ENCODE measurements at regions not wholly inside any gene's neighbourhood (a gene's known extent, or its start where the extent isn't known, plus 50 kb on each side); places are given as distances from the start of the nearest gene placed in this dataset.

DNA sequence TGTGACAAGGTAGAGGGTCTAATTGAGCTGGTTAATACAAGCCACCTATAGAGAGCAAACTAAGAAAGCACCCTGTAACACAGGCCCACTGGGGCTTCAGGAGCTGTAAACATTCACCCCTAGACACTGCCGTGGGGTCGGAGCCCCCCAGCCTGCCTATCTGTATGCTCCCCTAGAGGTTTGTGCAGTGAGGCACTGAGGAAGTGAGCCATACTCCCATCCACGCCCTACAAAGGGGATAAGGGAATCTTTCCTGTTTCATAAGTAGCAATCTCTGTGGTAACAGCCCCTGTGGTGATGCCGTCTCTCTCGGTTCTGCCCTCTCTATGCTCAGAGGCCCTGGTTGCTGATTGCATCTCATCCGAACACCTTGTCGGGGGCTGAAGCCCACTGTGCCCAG lies 94.2 kb upstream of the GJB6 start:
- no peak for DNase-seq (ENCODE audit: low read depth, low spot score)
- in situ Hi-C loops (cut with MboI) (loop anchor here (5.0 kb wide), 1 partner anchor 51 kb away; no protein-coding TSS in a partner anchor), intact Hi-C loops (cut with micrococcal nuclease; ENCODE audit: unreplicated experiment) (no loop called here)
- ChIA-PET CTCF (no interaction called here), SMC1A (ENCODE audit: uncharacterized antibody, unreplicated experiment) (no interaction called here), POLR2A (no interaction called here), RAD21 (ENCODE audit: unreplicated experiment) (no interaction called here)
- Histone ChIP-seq H3K27ac (ENCODE audit: control insufficient read depth, insufficient read depth) (no peak overlapping the region), H3K36me3 (ENCODE audit: control insufficient read depth in 2 of 2, insufficient read depth in 2 of 2, low read length in 1 of 2) (no peaks in the 10 kb centered on the region), H3K79me2 (ENCODE audit: control insufficient read depth, insufficient read depth, low read length) (no peaks in the 10 kb centered on the region), H3K27me3 (replicated peaks in 1 of 2; ENCODE audit: control insufficient read depth in 2 of 2, insufficient read depth in 2 of 2, low read length in 1 of 2) (no peaks in the 10 kb centered on the region; a peak in 1 of 4 replicates), H3K9ac (ENCODE audit: control insufficient read depth, insufficient read depth, low read length) (no peak overlapping the region), H3K4me2 (ENCODE audit: control insufficient read depth, insufficient read depth) (no peak overlapping the region), H4K20me1 (ENCODE audit: control insufficient read depth, insufficient read depth) (no peaks in the 10 kb centered on the region), H3K4me3 (no peak overlapping the region), H3K9me3 (replicated peaks; ENCODE audit: control insufficient read depth, insufficient read depth, low read length) (no peaks in the 10 kb centered on the region; the same call in 2 of the 3 replicates), H3K4me1 (ENCODE audit: control insufficient read depth, insufficient read depth, low read length) (no peaks in the 10 kb centered on the region), H2AFZ (ENCODE audit: control insufficient read depth, low read depth, low read length) (no peak overlapping the region)
- TF ChIP-seq EP300 (IDR thresholded peaks at IDR 0.05; ENCODE audit: borderline replicate concordance in 1 of 2, control insufficient read depth in 1 of 2, low read depth in 2 of 2, low read length in 2 of 2), result no peak
- 49% methylated on average over 7 of the region's 7 CpGs for WGBS (ENCODE audit: insufficient coverage, insufficient replicate concordance, low lambda C conversion rate, missing lambda C conversion rate)
- BruUV-seq (replicated peaks), result no TSS peak
- ATAC-seq, result no peak
- FAIRE-seq, result no peak

DNA sequence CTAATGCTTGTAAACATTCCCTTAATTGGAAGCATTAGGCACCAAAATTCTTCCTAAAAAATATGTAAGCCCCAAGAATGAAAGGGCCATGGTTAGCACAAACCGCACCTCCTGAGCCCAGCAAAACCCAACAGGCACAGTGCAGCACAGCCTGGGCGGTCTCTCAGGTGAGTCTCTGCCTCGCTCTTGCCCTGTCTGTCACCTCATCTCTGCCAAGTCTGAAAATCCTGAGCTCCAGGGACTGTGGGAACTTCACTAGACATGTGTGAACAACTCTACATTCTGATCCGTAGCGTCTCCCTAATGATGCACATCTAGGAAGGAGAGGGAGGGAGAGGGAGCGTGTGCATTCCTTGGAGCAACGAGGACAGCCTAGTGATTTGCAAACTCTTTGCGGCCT lies 88.8 kb upstream of the GJB6 start:
- WGBS (ENCODE audit: insufficient coverage, insufficient replicate concordance, low lambda C conversion rate, missing lambda C conversion rate), result 35% methylated on average over 8 of the region's 8 CpGs
- no peak for ATAC-seq
- no peaks in the 10 kb centered on the region; a peak in 1 of 4 replicates for H3K27me3 ChIP-seq (replicated peaks in 1 of 2; ENCODE audit: control insufficient read depth in 2 of 2, insufficient read depth in 2 of 2, low read length in 1 of 2)
- ChIA-PET RAD21 (ENCODE audit: unreplicated experiment) (no interaction called here), SMC1A (ENCODE audit: uncharacterized antibody, unreplicated experiment) (no interaction called here), CTCF (no interaction called here), POLR2A (no interaction called here)
- no peak for DNase-seq (ENCODE audit: low read depth, low spot score)
- no peak overlapping the region for H3K9ac ChIP-seq (ENCODE audit: control insufficient read depth, insufficient read depth, low read length)
- no peak overlapping the region for H3K4me3 ChIP-seq
- no peaks in the 10 kb centered on the region for H4K20me1 ChIP-seq (ENCODE audit: control insufficient read depth, insufficient read depth)
- intact Hi-C loops (cut with micrococcal nuclease; ENCODE audit: unreplicated experiment), result no loop called here
- TF ChIP-seq SREBF2 (IDR thresholded peaks at IDR 0.05; ENCODE audit: low read length) (no peak), SRF (IDR thresholded peaks at IDR 0.05; ENCODE audit: low read depth in 2 of 2, low read length in 2 of 2) (no peak), CEBPB (IDR thresholded peaks at IDR 0.05; ENCODE audit: borderline replicate concordance in 1 of 2, low read depth in 2 of 2, low read length in 2 of 2) (no peak), CHD4 (IDR thresholded peaks at IDR 0.05) (no peak), SMAD1 (IDR thresholded peaks at IDR 0.05; ENCODE audit: low read depth, partially characterized antibody) (no peak), ZNF217 (IDR thresholded peaks at IDR 0.05) (no peak)
- TF ChIP-seq, protein P1, sequence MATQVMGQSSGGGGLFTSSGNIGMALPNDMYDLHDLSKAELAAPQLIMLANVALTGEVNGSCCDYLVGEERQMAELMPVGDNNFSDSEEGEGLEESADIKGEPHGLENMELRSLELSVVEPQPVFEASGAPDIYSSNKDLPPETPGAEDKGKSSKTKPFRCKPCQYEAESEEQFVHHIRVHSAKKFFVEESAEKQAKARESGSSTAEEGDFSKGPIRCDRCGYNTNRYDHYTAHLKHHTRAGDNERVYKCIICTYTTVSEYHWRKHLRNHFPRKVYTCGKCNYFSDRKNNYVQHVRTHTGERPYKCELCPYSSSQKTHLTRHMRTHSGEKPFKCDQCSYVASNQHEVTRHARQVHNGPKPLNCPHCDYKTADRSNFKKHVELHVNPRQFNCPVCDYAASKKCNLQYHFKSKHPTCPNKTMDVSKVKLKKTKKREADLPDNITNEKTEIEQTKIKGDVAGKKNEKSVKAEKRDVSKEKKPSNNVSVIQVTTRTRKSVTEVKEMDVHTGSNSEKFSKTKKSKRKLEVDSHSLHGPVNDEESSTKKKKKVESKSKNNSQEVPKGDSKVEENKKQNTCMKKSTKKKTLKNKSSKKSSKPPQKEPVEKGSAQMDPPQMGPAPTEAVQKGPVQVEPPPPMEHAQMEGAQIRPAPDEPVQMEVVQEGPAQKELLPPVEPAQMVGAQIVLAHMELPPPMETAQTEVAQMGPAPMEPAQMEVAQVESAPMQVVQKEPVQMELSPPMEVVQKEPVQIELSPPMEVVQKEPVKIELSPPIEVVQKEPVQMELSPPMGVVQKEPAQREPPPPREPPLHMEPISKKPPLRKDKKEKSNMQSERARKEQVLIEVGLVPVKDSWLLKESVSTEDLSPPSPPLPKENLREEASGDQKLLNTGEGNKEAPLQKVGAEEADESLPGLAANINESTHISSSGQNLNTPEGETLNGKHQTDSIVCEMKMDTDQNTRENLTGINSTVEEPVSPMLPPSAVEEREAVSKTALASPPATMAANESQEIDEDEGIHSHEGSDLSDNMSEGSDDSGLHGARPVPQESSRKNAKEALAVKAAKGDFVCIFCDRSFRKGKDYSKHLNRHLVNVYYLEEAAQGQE (IDR thresholded peaks at IDR 0.05; ENCODE audit: low read depth, low read length), result no peak
- TF ChIP-seq, protein P2, sequence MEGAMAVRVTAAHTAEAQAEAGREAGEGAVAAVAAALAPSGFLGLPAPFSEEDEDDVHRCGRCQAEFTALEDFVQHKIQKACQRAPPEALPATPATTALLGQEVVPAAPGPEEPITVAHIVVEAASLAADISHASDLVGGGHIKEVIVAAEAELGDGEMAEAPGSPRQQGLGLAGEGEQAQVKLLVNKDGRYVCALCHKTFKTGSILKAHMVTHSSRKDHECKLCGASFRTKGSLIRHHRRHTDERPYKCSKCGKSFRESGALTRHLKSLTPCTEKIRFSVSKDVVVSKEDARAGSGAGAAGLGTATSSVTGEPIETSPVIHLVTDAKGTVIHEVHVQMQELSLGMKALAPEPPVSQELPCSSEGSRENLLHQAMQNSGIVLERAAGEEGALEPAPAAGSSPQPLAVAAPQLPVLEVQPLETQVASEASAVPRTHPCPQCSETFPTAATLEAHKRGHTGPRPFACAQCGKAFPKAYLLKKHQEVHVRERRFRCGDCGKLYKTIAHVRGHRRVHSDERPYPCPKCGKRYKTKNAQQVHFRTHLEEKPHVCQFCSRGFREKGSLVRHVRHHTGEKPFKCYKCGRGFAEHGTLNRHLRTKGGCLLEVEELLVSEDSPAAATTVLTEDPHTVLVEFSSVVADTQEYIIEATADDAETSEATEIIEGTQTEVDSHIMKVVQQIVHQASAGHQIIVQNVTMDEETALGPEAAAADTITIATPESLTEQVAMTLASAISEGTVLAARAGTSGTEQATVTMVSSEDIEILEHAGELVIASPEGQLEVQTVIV (IDR thresholded peaks at IDR 0.05; ENCODE audit: borderline replicate concordance, partially characterized antibody), result no peak
- no peaks in the 10 kb centered on the region for H3K36me3 ChIP-seq (ENCODE audit: control insufficient read depth in 2 of 2, insufficient read depth in 2 of 2, low read length in 1 of 2)
- H3K27ac ChIP-seq (ENCODE audit: control insufficient read depth, insufficient read depth), result no peak overlapping the region
- no peaks in the 10 kb centered on the region; the same call in 2 of the 3 replicates for H3K9me3 ChIP-seq (replicated peaks; ENCODE audit: control insufficient read depth, insufficient read depth, low read length)
- in situ Hi-C loops (cut with MboI), result no loop called here
- H3K4me1 ChIP-seq (ENCODE audit: control insufficient read depth, insufficient read depth, low read length), result no peaks in the 10 kb centered on the region
- no peak for FAIRE-seq
- no peak overlapping the region for H2AFZ ChIP-seq (ENCODE audit: control insufficient read depth, low read depth, low read length)
- no TSS peak for BruUV-seq (replicated peaks)
- H3K4me2 ChIP-seq (ENCODE audit: control insufficient read depth, insufficient read depth), result no peak overlapping the region
- H3K79me2 ChIP-seq (ENCODE audit: control insufficient read depth, insufficient read depth, low read length), result no peaks in the 10 kb centered on the region
